GM18511 (cell line): ENCODE measurements at regions not wholly inside any gene's neighbourhood (a gene's known extent, or its start where the extent isn't known, plus 50 kb on each side); places are given as distances from the start of the nearest gene placed in this dataset.
"Not testable (repeated sequence)": the region's sequence is repeated elsewhere in the genome, so short reads cannot be mapped to it uniquely, and the experiment has no call there.

Source experiments
- ATAC-seq: cut with Tn5 transposase; IDR thresholded peaks from one replicate; pipeline ENCODE4 v1.9.1; 2021; ENCODE audit warnings: mild to moderate bottlenecking, moderate library complexity; ENCODE audit not compliant: unreplicated experiment

GRCh38 chr17:13659051-13659450 is 57.3 kb upstream of the HS3ST3A1 start:
- ATAC-seq, result not testable (repeated sequence)

- ATAC-seq, result no peak
These were observed 64.3 kb upstream of the HS3ST3A1 start for GRCh38 chr17:13665872-13666635.

DNA sequence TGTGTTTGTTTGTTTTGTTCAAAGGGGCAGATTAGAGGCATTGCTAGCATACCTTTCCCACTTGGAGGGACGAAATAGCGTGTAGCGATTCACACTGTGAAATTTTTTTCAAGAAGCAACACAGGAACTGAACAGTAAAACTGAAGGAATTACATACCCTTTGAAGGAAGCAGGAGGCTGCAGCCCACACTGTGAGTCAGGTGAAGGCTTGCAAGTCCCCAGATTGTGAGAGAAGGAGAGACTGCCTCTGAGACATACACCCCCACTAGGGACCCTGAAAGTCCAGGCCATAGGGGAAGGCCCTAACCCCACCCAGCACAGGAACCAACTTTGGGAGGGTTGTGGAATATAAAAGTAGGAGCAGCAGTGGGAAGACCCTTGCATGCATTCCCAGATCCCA is 69.6 kb upstream of the HS3ST3A1 start:
- ATAC-seq, result no peak

DNA sequence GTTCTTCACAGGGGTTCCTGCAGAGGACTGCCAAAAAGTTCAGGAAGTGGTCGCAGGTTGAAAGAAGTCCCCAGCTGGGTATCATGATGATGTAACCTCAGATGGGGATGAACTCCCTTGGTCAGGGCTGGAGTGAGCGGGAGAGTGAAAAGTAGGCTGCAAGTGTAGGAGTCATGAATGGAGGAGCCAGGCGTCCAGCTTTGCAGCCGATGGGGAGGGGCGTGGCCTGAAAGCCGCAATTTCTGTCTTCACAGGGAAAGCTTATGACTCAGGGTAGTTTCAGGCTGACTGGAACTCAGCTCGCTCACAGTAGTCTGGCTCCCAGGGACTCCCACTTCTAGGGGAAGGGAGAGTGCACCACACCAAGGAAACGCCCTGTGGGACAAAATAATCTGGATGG is 70.0 kb upstream of the HS3ST3A1 start:
- no peak for ATAC-seq

- no peak for ATAC-seq
These were observed 76.6 kb upstream of the HS3ST3A1 start for GRCh38 chr17:13678361-13678760.

DNA sequence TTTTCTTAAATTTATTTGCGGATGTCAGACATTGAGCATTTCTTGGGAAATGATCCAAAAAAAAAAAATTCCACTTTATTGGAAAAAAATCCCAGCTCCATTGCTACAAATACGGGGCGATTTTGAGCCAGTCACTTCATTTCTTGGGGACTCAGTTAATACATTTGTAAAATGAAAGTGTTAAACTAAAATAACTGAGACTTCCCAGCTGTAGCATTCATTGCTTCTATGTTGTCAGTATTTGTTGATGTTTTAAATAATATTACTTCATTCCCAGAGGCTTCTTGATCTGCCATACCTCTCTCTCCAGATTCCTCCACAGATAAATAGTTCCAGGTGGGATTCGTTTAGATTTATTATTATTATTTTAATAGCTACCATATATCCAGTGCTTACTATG is 77.1 kb upstream of the HS3ST3A1 start:
- no peak for ATAC-seq

- ATAC-seq, result no peak
These were observed 87.0 kb upstream of the HS3ST3A1 start for GRCh38 chr17:13688716-13689115.

DNA sequence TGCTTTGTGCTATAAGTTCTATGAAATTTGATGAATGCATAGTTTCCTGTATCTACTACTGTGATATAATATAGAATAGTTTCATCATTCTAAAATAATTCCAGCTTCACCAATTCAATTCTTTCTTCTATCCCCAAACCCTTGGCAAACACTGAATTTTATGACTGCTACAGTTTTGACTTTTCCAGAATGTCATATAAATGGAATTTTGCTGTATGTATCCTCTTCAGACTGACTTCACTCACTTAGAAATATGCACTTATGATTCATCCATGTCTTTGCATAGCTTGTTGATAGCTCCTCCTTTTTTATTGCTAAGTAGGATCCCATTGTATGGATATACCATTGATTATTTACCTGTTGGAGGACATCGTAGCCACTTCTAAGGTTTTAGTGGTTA is 89.1 kb upstream of the HS3ST3A1 start:
- ATAC-seq, result no peak

DNA sequence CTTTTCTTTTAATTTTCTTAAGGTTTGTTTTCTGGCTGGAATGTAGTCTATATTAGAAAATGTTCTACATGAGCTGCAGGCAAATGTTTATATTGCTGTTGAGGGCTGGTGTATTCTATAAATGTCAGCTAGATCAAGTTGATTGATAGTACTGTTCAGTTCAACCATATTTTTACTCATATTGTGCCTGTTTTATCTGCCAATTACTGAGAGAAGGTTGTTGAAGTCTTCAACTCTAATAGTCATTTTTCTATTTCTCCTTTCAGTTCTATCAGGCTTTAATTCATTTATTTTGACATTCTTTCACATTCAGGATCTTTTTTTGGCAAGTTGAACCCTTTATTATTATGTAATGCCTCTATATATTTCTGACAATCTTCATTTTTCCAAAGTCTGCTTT is 93.2 kb upstream of the HS3ST3A1 start:
- no peak for ATAC-seq

DNA sequence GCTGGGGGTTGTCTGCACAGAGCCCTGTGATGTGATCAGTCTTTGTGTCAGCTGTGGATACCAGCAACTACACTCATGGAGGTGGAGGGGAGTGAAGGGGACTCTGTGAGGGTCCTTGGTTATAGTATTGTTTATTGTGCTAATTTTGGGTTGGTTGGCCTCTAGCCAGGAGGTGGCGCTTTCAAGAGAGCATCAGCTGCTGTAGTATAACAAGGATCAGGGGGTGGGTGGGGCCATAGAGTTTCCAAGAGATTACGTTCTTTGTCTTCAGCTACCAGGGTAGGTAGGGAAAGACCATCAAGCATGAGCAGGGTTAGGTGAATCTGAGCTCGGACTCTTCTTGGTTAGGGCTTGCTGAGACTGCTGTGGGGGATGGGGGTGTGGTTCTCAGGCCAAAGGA is 97.1 kb upstream of the HS3ST3A1 start:
- no peak for ATAC-seq

- no peak for ATAC-seq
These were observed 97.5 kb upstream of the HS3ST3A1 start for GRCh38 chr17:13699261-13699660.

DNA sequence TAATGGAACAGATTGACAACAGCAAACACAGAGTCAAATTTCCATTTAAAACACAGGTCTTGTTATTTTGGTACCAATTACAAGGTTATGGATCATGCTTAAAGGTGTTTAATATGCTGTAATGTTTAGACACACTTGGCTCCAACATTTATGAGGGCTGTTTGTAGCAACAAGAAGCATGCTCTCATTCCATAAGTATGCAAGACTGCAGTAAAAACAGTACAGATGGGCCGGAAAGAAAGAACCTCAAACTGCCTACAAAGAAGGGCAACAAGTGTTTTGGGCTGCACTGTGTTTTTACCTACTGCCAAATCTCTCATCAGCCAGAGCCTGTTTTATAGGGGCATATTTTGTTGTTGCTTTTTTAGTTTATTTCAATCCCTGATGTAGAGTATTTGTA is 100.5 kb upstream of the HS3ST3A1 start:
- ATAC-seq, result no peak

- no peak for ATAC-seq
These were observed 102.6 kb upstream of the HS3ST3A1 start for GRCh38 chr17:13704333-13704732.

GRCh38 chr17:13705221-13705620 is 103.5 kb upstream of the HS3ST3A1 start:
- no peak for ATAC-seq

GRCh38 chr17:13721705-13722104 is 120.0 kb upstream of the HS3ST3A1 start:
- no peak for ATAC-seq

GRCh38 chr17:13725288-13725990 is 123.7 kb upstream of the HS3ST3A1 start:
- no peak for ATAC-seq

DNA sequence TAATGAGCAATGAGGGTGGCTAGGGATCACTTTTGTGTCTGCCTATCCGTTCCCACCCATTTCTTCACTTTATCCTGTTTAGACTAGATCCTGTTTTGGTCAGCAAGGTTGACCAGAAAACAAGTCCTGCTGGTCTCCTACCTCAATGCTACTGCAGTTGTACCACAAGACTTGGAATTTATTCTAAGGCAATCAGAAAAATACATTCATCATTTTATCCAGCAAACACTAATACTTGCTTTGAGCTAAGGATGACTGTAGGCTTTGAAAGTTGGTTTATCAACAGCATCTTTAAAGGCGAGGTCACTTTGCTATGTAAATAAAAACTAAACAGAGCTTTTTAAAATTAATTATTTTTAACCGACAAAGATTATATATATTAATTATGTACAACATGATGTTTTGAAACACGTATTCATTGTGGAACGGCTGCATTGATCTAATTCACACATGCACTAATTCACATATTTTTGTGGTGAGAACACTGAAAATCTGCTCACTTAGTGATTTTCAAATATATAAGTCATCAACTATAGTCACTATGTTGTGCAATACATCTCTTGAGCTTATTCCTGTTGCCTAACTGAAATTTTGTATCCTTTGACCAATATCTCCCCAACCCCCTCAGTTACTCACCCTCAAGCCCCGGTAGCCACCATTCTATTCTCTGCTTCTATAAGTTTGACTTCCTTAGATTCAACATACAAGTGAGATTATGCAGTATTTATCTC is 125.9 kb upstream of the HS3ST3A1 start:
- no peak for ATAC-seq

DNA sequence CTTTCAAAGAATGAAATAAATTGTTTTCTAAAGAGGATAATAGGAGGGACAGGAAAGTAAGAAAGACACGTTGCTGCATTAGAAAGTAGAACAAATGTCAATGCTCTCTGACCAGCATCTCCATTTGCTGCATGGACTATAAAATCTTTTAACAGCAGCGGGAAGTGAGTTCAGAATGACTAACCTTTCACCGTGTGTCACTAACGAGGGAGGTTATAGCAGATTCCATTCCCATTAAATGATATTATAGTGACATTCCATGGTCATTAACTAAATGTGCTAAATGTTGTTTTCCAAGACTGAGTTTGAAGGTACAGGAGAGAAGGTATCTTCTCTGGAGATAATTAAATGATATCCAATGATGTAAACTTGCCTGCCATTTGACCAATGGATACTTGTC is 127.1 kb upstream of the HS3ST3A1 start:
- ATAC-seq, result no peak

DNA sequence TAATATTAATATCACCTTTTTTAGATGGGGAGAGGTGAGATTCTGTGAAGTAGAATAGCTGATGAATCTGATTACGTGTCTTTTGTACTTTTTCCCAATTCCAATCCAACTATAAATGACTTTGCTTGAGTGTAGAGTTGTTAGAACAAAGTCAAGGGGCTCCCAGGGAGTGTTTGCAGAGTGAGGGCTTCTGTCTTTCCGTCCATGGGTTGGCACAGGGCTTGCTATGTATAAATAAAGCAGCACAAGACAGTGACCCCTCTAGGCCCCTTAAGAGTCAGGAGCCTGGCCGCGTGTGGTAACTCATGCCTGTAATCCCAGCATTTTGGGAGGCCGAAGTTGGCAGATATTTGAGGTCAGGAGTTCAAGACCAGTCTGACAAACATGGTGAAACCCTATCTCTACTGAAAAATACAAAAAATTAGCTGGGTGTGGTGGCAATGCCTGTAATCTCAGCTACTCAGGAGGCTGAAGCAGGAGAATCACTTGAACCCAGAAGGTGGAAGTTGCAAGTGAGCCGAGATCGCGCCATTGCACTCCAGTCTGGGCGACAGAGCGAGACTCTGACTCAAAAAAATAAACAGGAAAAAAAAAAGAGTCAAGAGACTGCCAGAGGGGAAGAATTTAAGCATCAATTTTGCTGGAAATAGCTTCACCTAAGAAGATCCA is 127.9 kb upstream of the HS3ST3A1 start:
- no peak for ATAC-seq

- no peak for ATAC-seq
These were observed 133.2 kb upstream of the HS3ST3A1 start for GRCh38 chr17:13734880-13735279.

DNA sequence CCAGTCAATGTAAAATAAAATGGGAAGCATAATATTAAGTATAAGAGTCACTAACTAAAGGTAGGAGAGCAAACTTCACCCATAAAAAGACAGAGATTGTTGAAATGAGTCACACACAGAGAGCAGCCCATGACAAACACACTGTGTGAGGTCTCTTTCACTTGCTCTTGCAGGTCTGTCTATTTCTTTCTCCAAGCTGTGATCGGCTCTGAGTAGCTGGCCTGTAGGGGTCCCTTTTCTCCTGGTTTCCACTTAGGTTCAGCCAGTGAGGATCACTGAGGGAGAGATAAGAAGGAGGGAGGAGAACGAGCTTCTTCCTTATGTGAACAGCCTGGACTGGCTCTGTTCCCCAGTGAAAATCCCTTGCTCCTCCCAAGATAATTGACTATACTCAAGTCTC is 133.7 kb upstream of the HS3ST3A1 start:
- no peak for ATAC-seq
